Smooth muscle cell (in vitro differentiated cells): ENCODE measurements at regions not wholly inside any gene's neighbourhood (a gene's known extent, or its start where the extent isn't known, plus 50 kb on each side); places are given as distances from the start of the nearest gene placed in this dataset.

Source experiments
- DNase-seq: peaks from one replicate; lab custom pipeline; 2025; ENCODE audit not compliant: unreplicated experiment; lab: John Stamatoyannopoulos, UW
- H2AFZ ChIP-seq: fragments of 200-600 bp; sonication (generic); 2 replicates; pipeline ENCODE4 v1.6.0; 2016; ENCODE audit warnings: antibody characterized with exemption, low read depth, mild to moderate bottlenecking
- H3F3A ChIP-seq: fragments of 200-600 bp; sonication (generic); 2 replicates; pipeline ENCODE4 v1.6.0; 2017; ENCODE audit warnings: antibody characterized with exemption, low read depth
- H3K27ac ChIP-seq: fragments of 200-600 bp; sonication (generic); 2 replicates; pipeline ENCODE4 v1.5.1; 2016; ENCODE audit warnings: low read depth, mild to moderate bottlenecking
- H3K27me3 ChIP-seq: fragments of 200-600 bp; sonication (generic); 2 replicates; pipeline ENCODE4 v1.6.1; 2016; ENCODE audit warnings: low read depth, mild to moderate bottlenecking
- H3K36me3 ChIP-seq: fragments of 200-600 bp; sonication (generic); 2 replicates; pipeline ENCODE4 v1.5.1; 2016; ENCODE audit warnings: low read depth
- H3K4me1 ChIP-seq: fragments of 200-600 bp; sonication (generic); 2 replicates; pipeline ENCODE4 v1.5.1; 2016; ENCODE audit warnings: low read depth
- H3K4me2 ChIP-seq: fragments of 200-600 bp; sonication (generic); 2 replicates; pipeline ENCODE4 v1.6.0; 2016; ENCODE audit warnings: mild to moderate bottlenecking
- H3K4me3 ChIP-seq: fragments of 200-600 bp; sonication (generic); 2 replicates; pipeline ENCODE4 v1.5.1; 2016; ENCODE audit warnings: mild to moderate bottlenecking
- H3K79me2 ChIP-seq: fragments of 200-600 bp; sonication (generic); 2 replicates; pipeline ENCODE4 v1.6.0; 2016; ENCODE audit warnings: low read depth, mild to moderate bottlenecking
- H3K9ac ChIP-seq: fragments of 200-600 bp; sonication (generic); 2 replicates; pipeline ENCODE4 v1.6.0; 2016; ENCODE audit warnings: low read depth
- H3K9me3 ChIP-seq: fragments of 200-600 bp; sonication (generic); replicated peaks from 2 replicates; pipeline ENCODE4 v1.5.1; 2016; ENCODE audit warnings: low read depth
- H4K20me1 ChIP-seq: fragments of 200-600 bp; sonication (generic); 2 replicates; pipeline ENCODE4 v1.6.0; 2016; ENCODE audit warnings: low read depth
- WGBS: methylation state at CpG from one replicate; pipeline ENCODE4 v1.1.7; 2016; ENCODE audit warnings: low lambda C conversion rate; 5-methylcytosine and 5-hydroxymethylcytosine counted together
- TF ChIP-seq, protein P1 (sequence below): fragments of 200-600 bp; sonication (generic); IDR thresholded peaks from 2 replicates; pipeline ENCODE4 v1.5.1; 2017; ENCODE audit warnings: borderline replicate concordance, mild to moderate bottlenecking, antibody characterized with exemption; ENCODE audit not compliant: insufficient read depth, poor library complexity, severe bottlenecking

- no peaks in the 10 kb centered on the region for H3K4me1 ChIP-seq
- H3K9ac ChIP-seq = no peak overlapping the region
- TF ChIP-seq, protein P1, sequence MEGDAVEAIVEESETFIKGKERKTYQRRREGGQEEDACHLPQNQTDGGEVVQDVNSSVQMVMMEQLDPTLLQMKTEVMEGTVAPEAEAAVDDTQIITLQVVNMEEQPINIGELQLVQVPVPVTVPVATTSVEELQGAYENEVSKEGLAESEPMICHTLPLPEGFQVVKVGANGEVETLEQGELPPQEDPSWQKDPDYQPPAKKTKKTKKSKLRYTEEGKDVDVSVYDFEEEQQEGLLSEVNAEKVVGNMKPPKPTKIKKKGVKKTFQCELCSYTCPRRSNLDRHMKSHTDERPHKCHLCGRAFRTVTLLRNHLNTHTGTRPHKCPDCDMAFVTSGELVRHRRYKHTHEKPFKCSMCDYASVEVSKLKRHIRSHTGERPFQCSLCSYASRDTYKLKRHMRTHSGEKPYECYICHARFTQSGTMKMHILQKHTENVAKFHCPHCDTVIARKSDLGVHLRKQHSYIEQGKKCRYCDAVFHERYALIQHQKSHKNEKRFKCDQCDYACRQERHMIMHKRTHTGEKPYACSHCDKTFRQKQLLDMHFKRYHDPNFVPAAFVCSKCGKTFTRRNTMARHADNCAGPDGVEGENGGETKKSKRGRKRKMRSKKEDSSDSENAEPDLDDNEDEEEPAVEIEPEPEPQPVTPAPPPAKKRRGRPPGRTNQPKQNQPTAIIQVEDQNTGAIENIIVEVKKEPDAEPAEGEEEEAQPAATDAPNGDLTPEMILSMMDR = no peak
- no peak for DNase-seq
- H3K4me3 ChIP-seq = no peak overlapping the region
- no peaks in the 10 kb centered on the region for H3K36me3 ChIP-seq
- no peaks in the 10 kb centered on the region for H3K79me2 ChIP-seq
- WGBS = 73% methylated on average over 17 of the region's 17 CpGs
- H3K27ac ChIP-seq = no peak overlapping the region
- H3K4me2 ChIP-seq = no peak overlapping the region
- no peaks in the 10 kb centered on the region for H4K20me1 ChIP-seq
- no peaks in the 10 kb centered on the region for H3K27me3 ChIP-seq
- no peaks in the 10 kb centered on the region for H3K9me3 ChIP-seq
- no peaks in the 10 kb centered on the region for H3F3A ChIP-seq
- no peak overlapping the region for H2AFZ ChIP-seq
These were observed 150.6 kb upstream of the RAB12 start for GRCh38 chr18:8458546-8459215.

- Histone ChIP-seq H2AFZ (no peak overlapping the region), H3K9ac (no peak overlapping the region), H3K27me3 (no peaks in the 10 kb centered on the region), H3K9me3 (no peaks in the 10 kb centered on the region), H4K20me1 (no peaks in the 10 kb centered on the region), H3K4me3 (no peak overlapping the region), H3K79me2 (no peaks in the 10 kb centered on the region), H3K36me3 (no peaks in the 10 kb centered on the region), H3F3A (no peaks in the 10 kb centered on the region), H3K4me1 (no peaks in the 10 kb centered on the region), H3K4me2 (no peak overlapping the region), H3K27ac (no peak overlapping the region)
- TF ChIP-seq, protein P1 = no peak
- WGBS = 74% methylated on average over 5 of the region's 5 CpGs
- DNase-seq = no peak
These were observed 148.5 kb upstream of the RAB12 start for GRCh38 chr18:8460748-8461147.

DNA sequence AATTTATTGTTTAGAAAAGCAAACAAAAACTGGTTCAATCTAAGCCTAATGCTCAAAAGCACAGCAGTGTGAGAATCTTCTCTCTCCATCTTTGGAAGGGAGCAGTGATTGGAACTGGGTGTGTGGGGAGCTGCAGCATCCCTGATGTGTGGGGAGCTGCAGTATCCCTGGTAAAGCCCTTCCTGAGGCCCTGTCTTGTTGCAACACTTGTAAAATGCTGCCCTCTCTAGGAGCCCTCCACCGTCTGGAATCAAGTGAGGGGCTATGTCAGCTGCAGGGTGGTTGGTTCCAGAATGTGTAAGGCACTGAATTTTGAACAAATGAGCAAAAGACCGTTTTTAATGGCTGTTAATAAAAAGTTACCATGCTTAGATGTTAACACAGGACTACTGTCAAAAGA, 147.7 kb upstream of the RAB12 start:
- Histone ChIP-seq H3K4me1 (no peaks in the 10 kb centered on the region), H3K9ac (no peak overlapping the region), H3K36me3 (no peaks in the 10 kb centered on the region), H3K79me2 (no peaks in the 10 kb centered on the region), H3K4me3 (no peak overlapping the region), H3K9me3 (no peaks in the 10 kb centered on the region), H3F3A (no peaks in the 10 kb centered on the region), H3K4me2 (no peak overlapping the region), H4K20me1 (no peaks in the 10 kb centered on the region), H3K27ac (no peak overlapping the region), H2AFZ (no peak overlapping the region), H3K27me3 (no peaks in the 10 kb centered on the region)
- no peak for DNase-seq
- 0% methylated on average over 2 of the region's 2 CpGs for WGBS
- TF ChIP-seq, protein P1 = no peak

DNA sequence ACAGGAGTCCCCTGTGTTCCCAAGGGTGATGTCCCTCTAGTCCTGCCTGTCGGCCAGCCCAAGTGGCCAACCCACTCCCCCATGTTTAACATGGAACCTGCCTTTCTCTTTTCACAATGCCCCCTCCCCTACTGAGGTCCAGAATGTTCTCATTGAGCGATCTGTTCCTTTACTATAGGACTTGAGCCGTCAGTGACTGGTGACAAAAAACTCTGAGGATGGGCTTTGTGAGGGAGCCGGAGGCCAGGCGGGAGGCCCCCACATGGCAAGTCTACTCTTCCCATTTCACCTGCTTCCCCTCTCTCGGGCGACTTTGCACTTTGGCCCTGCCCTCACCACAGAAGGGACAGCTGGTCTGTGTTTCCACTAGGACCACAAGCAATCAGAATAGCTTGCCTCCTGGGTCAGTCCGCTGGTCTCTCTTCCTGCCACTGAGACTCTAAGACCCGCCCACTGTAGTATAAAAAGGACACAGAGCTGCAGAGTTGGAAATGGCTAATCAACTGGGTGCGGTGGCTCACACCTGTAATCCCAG, 146.5 kb upstream of the RAB12 start:
- H3K9ac ChIP-seq = no peak overlapping the region
- H3K36me3 ChIP-seq = no peaks in the 10 kb centered on the region
- no peaks in the 10 kb centered on the region for H3K27me3 ChIP-seq
- no peak overlapping the region for H3K4me3 ChIP-seq
- H3K27ac ChIP-seq = no peak overlapping the region
- H4K20me1 ChIP-seq = no peaks in the 10 kb centered on the region
- TF ChIP-seq, protein P1 = no peak
- H2AFZ ChIP-seq = no peak overlapping the region
- H3K9me3 ChIP-seq = no peaks in the 10 kb centered on the region
- WGBS = 95% methylated on average over 10 of the region's 10 CpGs
- no peaks in the 10 kb centered on the region for H3K79me2 ChIP-seq
- no peak for DNase-seq
- no peak overlapping the region for H3K4me2 ChIP-seq
- H3K4me1 ChIP-seq = no peaks in the 10 kb centered on the region
- no peaks in the 10 kb centered on the region for H3F3A ChIP-seq
